GM23248 (cell line): ENCODE measurements at regions not wholly inside any gene's neighbourhood (a gene's known extent, or its start where the extent isn't known, plus 50 kb on each side); places are given as distances from the start of the nearest gene placed in this dataset.

ENCODE experiments used
- EZH2 ChIP-seq: fragments of 200-600 bp; sonication (generic); IDR thresholded peaks from 2 replicates; pipeline ENCODE4 v1.6.1; 2018; ENCODE audit warnings: antibody characterized with exemption, mild to moderate bottlenecking; ENCODE audit not compliant: insufficient read depth, poor library complexity, severe bottlenecking
- EZH2phosphoT487 ChIP-seq: fragments of 200-600 bp; sonication (generic); IDR thresholded peaks from 2 replicates; pipeline ENCODE4 v1.6.1; 2018; ENCODE audit warnings: antibody characterized with exemption, moderate library complexity, mild to moderate bottlenecking, low read depth; ENCODE audit not compliant: insufficient read depth

GRCh38 chr14:94945615-94946014 lies 175.7 kb upstream of the GSC start:
- TF ChIP-seq EZH2 (no peak), EZH2phosphoT487 (no peak)
